ENCODE measurements at regions not wholly inside any gene's neighbourhood (a gene's known extent, or its start where the extent isn't known, plus 50 kb on each side); places are given as distances from the start of the nearest gene placed in this dataset.
"Not testable (repeated sequence)": the region's sequence is repeated elsewhere in the genome, so short reads cannot be mapped to it uniquely, and the experiment has no call there.

DNA sequence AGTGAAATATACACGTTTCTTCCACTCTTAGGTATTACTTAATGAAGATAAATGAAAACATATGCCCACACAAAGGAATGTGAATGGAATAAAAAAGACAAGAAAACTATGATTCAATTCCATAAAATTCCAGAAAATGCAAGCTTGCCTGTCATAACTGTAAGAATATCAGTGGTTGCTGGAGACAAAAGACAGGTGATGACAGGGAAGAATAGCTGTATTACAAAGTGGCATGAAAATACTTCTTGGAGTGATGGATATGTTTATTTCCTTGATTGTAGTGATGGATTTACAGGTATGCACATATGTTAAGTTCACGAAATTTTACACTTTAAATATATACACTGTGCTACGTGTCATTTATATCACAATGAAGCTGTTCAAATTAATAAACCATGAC lies 553.3 kb downstream of the HTR1A start:
- no peak for DNase-seq
- Mint-ChIP-seq H3K36me3 (ENCODE audit: low read depth) (no peaks in the 10 kb centered on the region), H3K27me3 (no peaks in the 10 kb centered on the region), H3K9me3 (peaks cover 2% of the 10 kb centered on the region), H3K4me1 (ENCODE audit: low read depth) (no peaks in the 10 kb centered on the region), H3K4me3 (no peak overlapping the region), H3K27ac (no peak overlapping the region)

DNA sequence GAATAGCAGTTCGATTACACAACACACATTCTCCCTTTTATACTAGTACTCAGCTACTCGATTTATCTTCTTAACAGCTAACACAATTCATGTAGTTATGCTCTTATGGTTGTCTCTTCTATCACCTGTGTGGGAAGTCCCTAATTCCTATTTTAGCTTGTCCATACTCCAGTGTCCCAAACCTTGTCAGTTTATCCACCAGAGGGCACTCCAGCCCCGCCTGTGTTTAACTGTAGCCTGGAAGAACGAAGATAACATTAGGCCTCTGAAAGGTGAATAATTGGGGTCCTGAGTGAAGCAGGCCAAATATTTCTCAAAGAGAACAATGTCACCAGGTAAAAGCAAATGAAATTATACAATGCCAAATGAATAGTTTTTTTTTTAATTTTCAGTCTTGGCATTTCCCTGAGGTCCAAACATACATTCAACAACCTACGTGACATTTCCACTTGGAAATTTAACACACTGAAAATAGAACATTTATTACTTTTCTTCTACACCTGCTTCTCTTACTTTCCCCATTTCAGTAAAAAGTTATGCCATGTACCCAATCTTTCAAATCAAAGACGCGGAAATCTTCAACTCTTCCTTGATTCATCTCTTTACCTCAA lies 560.7 kb downstream of the HTR1A start:
- H3K27ac Mint-ChIP-seq = no peak overlapping the region
- H3K36me3 Mint-ChIP-seq (ENCODE audit: low read depth) = no peaks in the 10 kb centered on the region
- H3K27me3 Mint-ChIP-seq = no peaks in the 10 kb centered on the region
- no peak for DNase-seq
- no peaks in the 10 kb centered on the region for H3K4me1 Mint-ChIP-seq (ENCODE audit: low read depth)
- H3K9me3 Mint-ChIP-seq = no peaks in the 10 kb centered on the region
- H3K4me3 Mint-ChIP-seq = no peak overlapping the region

DNA sequence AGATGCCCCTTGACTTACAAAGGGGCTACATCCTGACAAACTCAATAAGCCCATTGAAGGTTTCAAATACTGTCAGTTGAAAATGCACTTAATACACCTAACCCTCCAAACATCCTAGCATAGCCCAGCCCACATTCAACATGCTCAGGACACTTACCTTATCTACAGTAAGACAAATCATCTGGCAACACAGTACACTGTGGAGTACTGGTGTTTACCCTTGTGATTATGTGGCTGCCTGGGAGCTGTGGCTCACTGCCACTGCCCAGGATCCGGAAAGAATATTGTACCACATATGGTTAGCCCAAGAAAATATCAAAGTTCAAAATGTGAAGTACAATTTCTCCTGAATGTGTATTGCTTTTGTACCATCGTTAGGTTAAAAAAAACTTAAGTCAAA lies 562.2 kb downstream of the HTR1A start:
- no peaks in the 10 kb centered on the region for H3K36me3 Mint-ChIP-seq (ENCODE audit: low read depth)
- H3K9me3 Mint-ChIP-seq = no peaks in the 10 kb centered on the region
- no peak overlapping the region for H3K27ac Mint-ChIP-seq
- no peak for DNase-seq
- no peak overlapping the region for H3K4me3 Mint-ChIP-seq
- no peaks in the 10 kb centered on the region for H3K4me1 Mint-ChIP-seq (ENCODE audit: low read depth)
- H3K27me3 Mint-ChIP-seq = no peaks in the 10 kb centered on the region

DNA sequence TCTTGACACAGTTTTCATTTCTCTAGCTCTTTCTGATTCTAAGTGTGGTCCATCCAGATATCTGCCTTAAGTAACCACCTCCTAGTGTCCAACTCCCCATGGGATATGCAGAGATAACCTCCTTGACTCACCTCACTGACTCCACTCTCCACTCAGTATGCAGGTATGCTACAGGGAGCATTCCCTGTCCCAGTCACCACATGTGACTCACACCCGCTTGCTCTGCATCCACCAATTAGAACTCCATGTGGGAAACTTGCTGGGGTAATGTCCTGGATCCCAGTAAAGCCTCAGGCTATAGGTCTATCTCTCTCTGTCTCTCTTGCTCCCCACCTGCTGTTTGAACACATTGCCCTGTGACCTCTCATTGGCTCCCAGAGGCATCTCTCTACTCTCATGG lies 563.9 kb downstream of the HTR1A start:
- Mint-ChIP-seq H3K4me3 (no peak overlapping the region), H3K36me3 (ENCODE audit: low read depth) (no peaks in the 10 kb centered on the region), H3K9me3 (no peaks in the 10 kb centered on the region), H3K27me3 (no peaks in the 10 kb centered on the region), H3K4me1 (ENCODE audit: low read depth) (no peaks in the 10 kb centered on the region), H3K27ac (no peak overlapping the region)
- DNase-seq = no peak

DNA sequence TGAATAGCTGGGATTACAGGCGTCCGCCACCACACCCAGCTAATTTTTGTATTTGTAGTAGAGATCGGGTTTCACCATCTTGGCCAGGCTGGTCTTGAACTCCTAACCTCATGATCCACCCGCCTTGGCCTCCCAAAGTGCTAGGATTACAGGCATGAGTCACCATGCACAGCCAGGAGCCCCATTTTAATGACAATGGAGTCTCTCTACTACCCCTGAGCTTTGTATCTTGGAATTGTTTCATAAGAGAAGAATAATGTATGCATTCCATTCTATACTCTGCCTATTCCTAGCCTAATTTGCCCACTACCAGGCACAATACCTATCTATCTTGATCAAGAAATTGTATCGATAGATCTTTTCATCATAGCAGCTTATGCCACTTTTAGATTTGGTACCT lies 574.1 kb downstream of the HTR1A start:
- H3K36me3 Mint-ChIP-seq (ENCODE audit: low read depth); H3K27ac Mint-ChIP-seq; H3K4me1 Mint-ChIP-seq (ENCODE audit: low read depth); H3K9me3 Mint-ChIP-seq; H3K27me3 Mint-ChIP-seq; H3K4me3 Mint-ChIP-seq; DNase-seq: not testable (repeated sequence)

DNA sequence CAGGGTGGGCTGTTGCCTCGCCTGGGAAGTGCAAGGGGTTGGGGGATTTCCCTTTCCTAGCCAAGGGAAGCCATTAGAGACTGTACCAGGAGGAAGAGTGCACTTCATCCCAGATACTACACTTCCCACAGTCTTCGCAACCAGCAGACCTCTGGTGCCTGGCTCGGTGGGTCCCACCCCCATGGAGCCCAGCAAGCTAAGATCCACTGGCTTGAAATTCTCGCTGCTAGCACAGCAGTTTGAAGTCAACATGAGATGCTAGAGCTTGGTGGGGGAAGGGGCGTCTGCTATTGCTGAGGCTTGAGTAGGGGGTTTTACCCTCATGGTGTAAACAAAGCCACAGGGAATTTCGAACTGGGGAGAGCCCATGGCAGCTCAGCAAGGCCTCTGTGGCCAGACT lies 586.4 kb downstream of the HTR1A start:
- H3K9me3 Mint-ChIP-seq = peaks cover 14% of the 10 kb centered on the region
- H3K4me1 Mint-ChIP-seq (ENCODE audit: low read depth) = no peaks in the 10 kb centered on the region
- H3K27ac Mint-ChIP-seq = no peak overlapping the region
- no peaks in the 10 kb centered on the region for H3K36me3 Mint-ChIP-seq (ENCODE audit: low read depth)
- H3K27me3 Mint-ChIP-seq = no peaks in the 10 kb centered on the region
- DNase-seq = no peak
- no peak overlapping the region for H3K4me3 Mint-ChIP-seq

DNA sequence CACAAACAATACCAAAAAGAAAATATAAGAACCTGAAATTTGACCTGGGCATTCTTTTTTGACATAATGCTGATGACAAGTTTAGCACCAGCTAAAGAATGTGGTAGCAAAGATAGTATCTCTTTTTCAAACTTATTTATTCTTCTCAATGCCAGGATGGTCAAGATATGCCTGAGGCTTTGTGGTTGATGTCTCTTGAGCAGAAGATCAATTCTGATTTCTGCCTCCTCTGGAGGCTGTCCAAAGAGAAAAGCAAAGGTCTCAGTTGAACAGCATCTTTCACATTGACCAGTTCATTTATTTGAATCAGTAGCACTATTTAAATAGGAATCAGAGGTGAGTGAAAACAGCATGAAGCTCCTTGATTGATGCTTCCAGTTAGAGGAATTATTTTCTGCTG lies 588.2 kb downstream of the HTR1A start:
- Mint-ChIP-seq H3K27me3 (no peaks in the 10 kb centered on the region), H3K36me3 (ENCODE audit: low read depth) (no peaks in the 10 kb centered on the region), H3K4me3 (no peak overlapping the region), H3K9me3 (peaks cover 6% of the 10 kb centered on the region), H3K27ac (no peak overlapping the region), H3K4me1 (ENCODE audit: low read depth) (no peaks in the 10 kb centered on the region)
- DNase-seq = no peak

DNA sequence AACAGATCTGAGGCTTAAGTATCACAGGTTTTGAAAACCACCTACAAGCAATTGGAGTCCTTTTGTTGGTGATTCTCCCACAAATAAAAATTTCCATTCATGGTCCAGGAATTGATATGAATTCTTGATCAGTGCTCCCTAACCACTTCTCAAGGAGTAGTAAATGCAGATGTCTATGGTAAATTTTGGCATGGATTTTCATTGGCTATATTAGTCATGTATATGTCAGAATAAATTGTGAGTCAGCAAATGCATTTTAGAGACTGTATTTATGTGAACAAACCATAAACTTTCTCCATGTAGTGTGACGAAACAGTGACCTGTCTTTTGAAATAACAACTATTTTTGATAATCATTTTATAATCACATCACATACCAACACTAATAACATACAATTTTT lies 611.1 kb downstream of the HTR1A start:
- Mint-ChIP-seq H3K4me1 (ENCODE audit: low read depth) (no peaks in the 10 kb centered on the region), H3K36me3 (ENCODE audit: low read depth) (no peaks in the 10 kb centered on the region), H3K27me3 (no peaks in the 10 kb centered on the region), H3K9me3 (peaks cover 3% of the 10 kb centered on the region), H3K4me3 (no peak overlapping the region), H3K27ac (no peak overlapping the region)
- DNase-seq = no peak

DNA sequence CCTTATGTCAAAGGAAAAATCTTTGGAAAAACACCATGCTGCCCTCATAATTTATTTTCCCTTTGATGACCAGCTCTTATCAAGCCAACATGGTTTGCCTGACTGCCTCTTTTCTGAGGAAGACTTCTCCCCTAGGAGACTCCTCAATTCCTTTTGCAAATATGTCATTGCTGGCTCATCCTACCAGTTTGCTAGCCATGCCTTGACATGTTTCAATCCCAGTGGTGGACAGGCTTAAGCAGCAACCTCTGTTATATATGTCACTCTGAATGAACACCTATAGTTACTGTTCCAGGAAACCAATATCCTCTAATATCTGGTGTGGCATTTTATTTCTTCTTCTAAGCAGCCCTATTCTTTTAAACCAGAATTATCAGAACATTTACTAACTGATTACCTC lies 615.8 kb downstream of the HTR1A start:
- no peaks in the 10 kb centered on the region for H3K27me3 Mint-ChIP-seq
- peaks cover 3% of the 10 kb centered on the region for H3K9me3 Mint-ChIP-seq
- H3K4me1 Mint-ChIP-seq (ENCODE audit: low read depth) = no peaks in the 10 kb centered on the region
- H3K36me3 Mint-ChIP-seq (ENCODE audit: low read depth) = no peaks in the 10 kb centered on the region
- no peak overlapping the region for H3K4me3 Mint-ChIP-seq
- DNase-seq = no peak
- H3K27ac Mint-ChIP-seq = no peak overlapping the region

DNA sequence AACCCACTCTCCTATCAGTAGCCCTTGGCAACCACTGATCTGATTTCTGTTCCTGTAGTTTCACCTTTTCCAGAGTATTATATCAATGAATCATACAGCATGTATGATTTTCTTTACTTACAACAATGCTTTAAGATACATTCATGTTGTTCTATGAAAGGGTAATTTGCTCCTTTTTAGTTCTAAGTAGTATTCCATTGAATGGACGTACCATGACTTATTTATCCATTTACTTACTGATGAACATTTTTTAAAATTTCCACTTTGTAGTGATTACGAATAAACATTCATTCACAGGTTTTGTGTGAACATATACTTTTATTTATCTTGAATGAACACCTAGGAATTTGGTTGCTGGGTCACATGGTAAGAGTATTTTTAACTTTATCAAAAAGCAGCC lies 620.8 kb downstream of the HTR1A start:
- Mint-ChIP-seq H3K27me3 (no peaks in the 10 kb centered on the region), H3K4me3 (no peak overlapping the region), H3K36me3 (ENCODE audit: low read depth) (no peaks in the 10 kb centered on the region), H3K4me1 (ENCODE audit: low read depth) (no peaks in the 10 kb centered on the region), H3K9me3 (no peaks in the 10 kb centered on the region), H3K27ac (no peak overlapping the region)
- no peak for DNase-seq

DNA sequence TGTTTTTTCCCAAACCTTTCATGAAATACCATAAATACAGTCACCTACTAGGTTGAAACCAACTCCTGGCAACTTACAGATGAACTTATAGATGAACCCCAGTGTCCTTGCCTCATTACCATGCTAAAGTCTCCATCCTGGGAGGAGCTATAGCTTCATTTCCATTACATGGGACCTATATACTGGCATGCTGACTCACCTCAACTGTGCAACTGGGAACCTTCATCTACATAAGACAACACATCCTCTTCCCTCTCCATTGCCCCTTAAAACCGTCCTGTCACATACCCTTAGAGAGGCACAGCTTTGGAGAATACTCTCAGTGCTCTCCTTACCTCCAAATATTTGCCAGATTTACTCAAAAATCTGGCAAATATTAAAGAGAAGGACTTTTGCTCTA lies 638.3 kb downstream of the HTR1A start:
- DNase-seq = no peak
- Mint-ChIP-seq H3K36me3 (ENCODE audit: low read depth) (no peaks in the 10 kb centered on the region), H3K27ac (no peak overlapping the region), H3K4me3 (no peak overlapping the region), H3K4me1 (ENCODE audit: low read depth) (no peaks in the 10 kb centered on the region), H3K9me3 (peaks cover 10% of the 10 kb centered on the region), H3K27me3 (no peaks in the 10 kb centered on the region)

DNA sequence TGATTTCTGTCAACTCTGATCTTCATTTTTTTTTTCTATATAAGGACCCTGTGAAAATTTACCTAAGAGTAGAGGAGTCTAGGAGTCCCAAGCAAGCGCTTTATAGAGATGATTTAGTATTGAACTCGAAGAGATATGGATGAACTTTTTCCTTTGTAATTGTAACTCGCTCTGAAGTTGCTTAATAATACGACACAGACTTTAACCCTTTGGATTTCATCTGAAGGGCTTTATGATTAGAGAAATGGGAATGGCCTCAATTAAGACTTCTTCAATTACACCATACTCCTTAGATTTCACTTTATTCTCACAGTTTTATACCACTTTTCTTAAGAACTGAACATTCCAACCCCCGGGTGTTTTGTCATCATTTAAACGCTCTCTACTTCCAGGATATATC lies 647.7 kb downstream of the HTR1A start:
- no peak for DNase-seq
- Mint-ChIP-seq H3K36me3 (ENCODE audit: low read depth) (no peaks in the 10 kb centered on the region), H3K4me3 (no peak overlapping the region), H3K27ac (no peak overlapping the region), H3K27me3 (no peaks in the 10 kb centered on the region), H3K4me1 (ENCODE audit: low read depth) (no peaks in the 10 kb centered on the region), H3K9me3 (no peaks in the 10 kb centered on the region)

DNA sequence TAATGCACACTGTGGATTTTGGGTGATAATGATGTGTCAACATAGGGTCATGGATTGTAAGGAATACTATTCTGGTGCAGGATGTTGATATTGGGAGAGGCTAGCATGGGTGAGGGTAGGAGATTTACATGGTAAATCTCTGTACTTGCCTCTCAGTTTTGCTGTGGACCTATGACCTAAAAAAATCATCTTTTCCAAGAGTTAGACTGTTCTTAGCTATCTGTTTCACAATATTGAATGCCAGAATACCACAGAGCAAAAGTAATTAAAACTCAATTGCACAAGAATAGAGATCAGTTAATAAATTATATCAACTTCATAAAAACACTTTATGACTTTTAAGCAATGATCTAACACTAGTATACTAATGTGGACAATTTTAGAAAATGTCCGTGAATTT lies 651.6 kb downstream of the HTR1A start:
- Mint-ChIP-seq H3K36me3 (ENCODE audit: low read depth) (no peaks in the 10 kb centered on the region), H3K9me3 (no peaks in the 10 kb centered on the region), H3K27me3 (no peaks in the 10 kb centered on the region), H3K4me1 (ENCODE audit: low read depth) (no peaks in the 10 kb centered on the region), H3K27ac (no peak overlapping the region), H3K4me3 (no peak overlapping the region)
- DNase-seq = no peak

DNA sequence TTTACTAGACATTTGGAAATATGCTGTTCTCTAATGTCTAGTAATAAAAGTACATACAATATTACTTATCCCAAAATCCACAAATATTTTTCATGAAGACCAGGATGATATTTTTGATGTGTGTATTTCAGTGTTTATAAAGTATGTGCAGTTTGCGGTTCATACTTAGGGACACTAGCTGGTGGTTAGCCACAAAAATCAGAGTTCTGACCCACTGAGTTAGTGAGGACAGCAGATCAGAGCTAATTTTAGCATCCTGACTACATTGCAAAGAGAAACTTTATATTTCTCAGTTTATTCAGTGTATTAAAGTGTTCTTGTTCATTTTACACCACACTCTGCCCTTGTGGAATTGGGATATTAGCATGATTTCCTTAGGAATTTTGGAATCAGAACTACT lies 655.3 kb downstream of the HTR1A start:
- DNase-seq = no peak
- Mint-ChIP-seq H3K9me3 (peaks cover 12% of the 10 kb centered on the region), H3K27ac (no peak overlapping the region), H3K36me3 (ENCODE audit: low read depth) (no peaks in the 10 kb centered on the region), H3K4me3 (no peak overlapping the region), H3K27me3 (no peaks in the 10 kb centered on the region), H3K4me1 (ENCODE audit: low read depth) (no peaks in the 10 kb centered on the region)

DNA sequence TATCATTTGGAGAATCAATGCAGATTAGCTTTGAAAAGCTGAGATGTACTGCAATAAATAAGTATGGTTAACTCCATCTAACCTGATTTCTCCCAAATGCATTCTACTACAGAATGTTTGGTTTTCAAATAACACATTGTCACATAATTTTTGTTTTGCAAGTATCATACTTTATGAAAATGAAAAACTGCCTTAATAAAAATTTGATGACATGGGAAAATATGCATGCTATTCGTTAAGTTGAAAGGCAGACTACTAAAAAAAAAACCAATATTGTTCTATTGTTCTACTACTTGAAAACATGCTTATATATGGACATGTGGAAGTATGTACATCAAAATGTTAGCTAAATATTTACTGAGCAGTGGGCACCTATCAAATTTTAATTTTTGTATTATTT lies 668.9 kb downstream of the HTR1A start:
- no peaks in the 10 kb centered on the region for H3K27me3 Mint-ChIP-seq
- no peak for DNase-seq
- H3K4me3 Mint-ChIP-seq = no peak overlapping the region
- H3K9me3 Mint-ChIP-seq = peaks cover 4% of the 10 kb centered on the region
- H3K36me3 Mint-ChIP-seq (ENCODE audit: low read depth) = no peaks in the 10 kb centered on the region
- H3K4me1 Mint-ChIP-seq (ENCODE audit: low read depth) = no peaks in the 10 kb centered on the region
- no peak overlapping the region for H3K27ac Mint-ChIP-seq

DNA sequence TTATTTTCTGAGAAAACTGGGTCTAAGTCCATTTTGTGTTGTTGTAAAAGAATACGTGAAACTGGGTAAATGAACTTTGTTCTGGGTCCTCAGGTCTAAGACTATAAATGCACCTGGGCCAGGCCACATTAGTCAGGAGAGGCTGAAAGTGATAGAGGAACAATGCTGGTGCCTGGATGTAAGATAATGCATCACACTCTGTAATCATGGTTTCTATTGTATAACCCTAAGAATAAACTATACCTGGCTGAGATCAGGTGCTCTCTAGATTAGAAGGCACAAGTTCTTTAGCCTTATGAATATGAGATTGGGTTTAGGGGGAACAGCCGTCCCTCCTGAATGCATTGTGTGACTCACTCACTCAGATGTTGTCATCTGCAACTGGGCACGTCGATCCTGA lies 675.5 kb downstream of the HTR1A start:
- Mint-ChIP-seq H3K9me3 (peaks cover 7% of the 10 kb centered on the region), H3K27me3 (no peaks in the 10 kb centered on the region), H3K4me3 (no peak overlapping the region), H3K4me1 (ENCODE audit: low read depth) (no peaks in the 10 kb centered on the region), H3K27ac (no peak overlapping the region), H3K36me3 (ENCODE audit: low read depth) (no peaks in the 10 kb centered on the region)
- no peak for DNase-seq
